AG04449 (cell line): ENCODE measurements at regions not wholly inside any gene's neighbourhood (a gene's known extent, or its start where the extent isn't known, plus 50 kb on each side); places are given as distances from the start of the nearest gene placed in this dataset.

Experiments used
- CTCF ChIA-PET: fragments of 350-600 bp; formaldehyde crosslinking; extraction: SDS; loops from one replicate; lab custom pipeline; 2021; ENCODE audit warnings: antibody characterized with exemption; lab: Yijun Ruan, JAX
- POLR2A ChIA-PET: fragments of 400-600, 350-600 bp; formaldehyde crosslinking; extraction: SDS; loops from one replicate; lab custom pipeline; 2020; ENCODE audit warnings: antibody characterized with exemption, inconsistent platforms; lab: Yijun Ruan, JAX
- DNase-seq: peaks from one replicate; pipeline ENCODE4 v3.0.0-alpha.2; 2010; ENCODE audit warnings: low read depth, low spot score
- H3K4me3 ChIP-seq: 2 replicates; pipeline ENCODE4 v1.5.1; 2011; ENCODE audit warnings: low read depth, mild to moderate bottlenecking, control low read depth, low read length
- TF ChIP-seq, protein P1 (sequence below): IDR thresholded peaks from one replicate; pipeline ENCODE4 v1.5.1; 2011; ENCODE audit warnings: mild to moderate bottlenecking, moderate library complexity, low read length, control low read depth, inconsistent platforms; ENCODE audit not compliant: insufficient read depth; ENCODE audit errors: missing control alignments

GRCh38 chr12:77615332-77615731 lies 215.4 kb upstream of the NAV3 start:
- no peak overlapping the region for H3K4me3 ChIP-seq
- TF ChIP-seq, protein P1, sequence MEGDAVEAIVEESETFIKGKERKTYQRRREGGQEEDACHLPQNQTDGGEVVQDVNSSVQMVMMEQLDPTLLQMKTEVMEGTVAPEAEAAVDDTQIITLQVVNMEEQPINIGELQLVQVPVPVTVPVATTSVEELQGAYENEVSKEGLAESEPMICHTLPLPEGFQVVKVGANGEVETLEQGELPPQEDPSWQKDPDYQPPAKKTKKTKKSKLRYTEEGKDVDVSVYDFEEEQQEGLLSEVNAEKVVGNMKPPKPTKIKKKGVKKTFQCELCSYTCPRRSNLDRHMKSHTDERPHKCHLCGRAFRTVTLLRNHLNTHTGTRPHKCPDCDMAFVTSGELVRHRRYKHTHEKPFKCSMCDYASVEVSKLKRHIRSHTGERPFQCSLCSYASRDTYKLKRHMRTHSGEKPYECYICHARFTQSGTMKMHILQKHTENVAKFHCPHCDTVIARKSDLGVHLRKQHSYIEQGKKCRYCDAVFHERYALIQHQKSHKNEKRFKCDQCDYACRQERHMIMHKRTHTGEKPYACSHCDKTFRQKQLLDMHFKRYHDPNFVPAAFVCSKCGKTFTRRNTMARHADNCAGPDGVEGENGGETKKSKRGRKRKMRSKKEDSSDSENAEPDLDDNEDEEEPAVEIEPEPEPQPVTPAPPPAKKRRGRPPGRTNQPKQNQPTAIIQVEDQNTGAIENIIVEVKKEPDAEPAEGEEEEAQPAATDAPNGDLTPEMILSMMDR = no peak
- ChIA-PET CTCF (interaction anchor here (1.0 kb wide), 1 partner anchor 70 kb away, joined by 5 read pairs; no protein-coding TSS in a partner anchor), POLR2A (no interaction called here)
- DNase-seq = no peak

- TF ChIP-seq, protein P1 = no peak
- ChIA-PET CTCF (no interaction called here), POLR2A (no interaction called here)
- no peak for DNase-seq
- no peak overlapping the region for H3K4me3 ChIP-seq
Observed at GRCh38 chr12:77613411-77613810, 217.3 kb upstream of the NAV3 start.

DNA sequence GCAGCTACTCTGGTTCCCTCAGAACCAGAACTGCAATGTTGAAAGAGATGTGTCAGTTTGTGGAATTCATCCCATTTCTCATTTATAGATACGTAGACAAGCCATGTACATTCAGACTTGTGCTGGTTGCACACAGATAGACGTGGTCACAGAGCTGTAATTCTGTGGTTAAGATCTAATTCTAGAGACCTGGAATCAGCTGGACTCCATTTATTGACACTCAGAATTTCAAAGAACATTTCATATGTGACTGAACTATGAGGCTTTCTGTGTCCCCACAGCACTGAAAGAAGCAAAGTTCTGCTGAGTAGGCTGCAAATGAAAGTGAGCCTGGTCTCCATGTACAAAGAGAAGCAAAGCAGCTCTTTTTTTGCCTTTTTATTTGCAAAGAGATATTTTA lies 220.2 kb upstream of the NAV3 start:
- ChIA-PET POLR2A (no interaction called here), CTCF (no interaction called here)
- DNase-seq = no peak
- H3K4me3 ChIP-seq = no peak overlapping the region
- TF ChIP-seq, protein P1 = no peak

GRCh38 chr12:77609016-77609415 lies 221.7 kb upstream of the NAV3 start:
- no peak for DNase-seq
- no peak overlapping the region for H3K4me3 ChIP-seq
- ChIA-PET CTCF (interaction anchor here (1.1 kb wide), 1 partner anchor 12 kb away, joined by 4 read pairs; no protein-coding TSS in a partner anchor), POLR2A (no interaction called here)
- TF ChIP-seq, protein P1 = no peak

GRCh38 chr12:77608271-77608824 lies 222.3 kb upstream of the NAV3 start:
- ChIA-PET POLR2A (no interaction called here), CTCF (interaction anchor here (1.1 kb wide), 1 partner anchor 13 kb away, joined by 4 read pairs; no protein-coding TSS in a partner anchor)
- TF ChIP-seq, protein P1 = no peak
- peak; percentile 7 for DNase-seq
- H3K4me3 ChIP-seq = no peak overlapping the region

- DNase-seq = no peak
- CTCF ChIA-PET = no interaction called here
- no peak overlapping the region for H3K4me3 ChIP-seq
- POLR2A ChIA-PET = no interaction called here
- TF ChIP-seq, protein P1 = no peak
Observed at GRCh38 chr12:77606348-77606747, 224.3 kb upstream of the NAV3 start.
